Body of pancreas (tissue), 4 donors: ENCODE measurements at regions not wholly inside any gene's neighbourhood (a gene's known extent, or its start where the extent isn't known, plus 50 kb on each side); places are given as distances from the start of the nearest gene placed in this dataset.

Experiments
- ATAC-seq: fragments of 150-250 bp; one replicate; pipeline ENCODE4 v1.9.1; 2016
- DNase-seq, 4 donors: peaks; one replicate each; pipeline ENCODE4 v3.0.0-alpha.2; 2019
- H3K27ac ChIP-seq, 4 donors: fragments of 200-600 bp; sonication (generic); 1 replicate in 3 of 4; 2 replicates in 1 of 4; pipeline versions ENCODE4 v1.5.1 to v1.6.1; 2016 to 2019; ENCODE audit warnings: mild to moderate bottlenecking in 1 of 4, mixed read lengths in 1 of 4, moderate library complexity in 1 of 4
- H3K27me3 ChIP-seq, 2 donors: fragments of 200-600 bp; sonication (generic); one replicate each; pipeline ENCODE4 v1.6.0; 2016; ENCODE audit warnings: mild to moderate bottlenecking in 1 of 2
- H3K36me3 ChIP-seq, 2 donors: fragments of 200-600 bp; sonication (generic); replicated peaks in 1 of 2; 2 replicates each; pipeline ENCODE4 v1.5.1; 2016; ENCODE audit warnings: low read depth in 2 of 2; ENCODE audit not compliant: insufficient read depth in 1 of 2
- H3K4me1 ChIP-seq: fragments of 200-600 bp; sonication (generic); one replicate; pipeline ENCODE4 v1.6.0; 2016
- H3K4me3 ChIP-seq, 2 donors: fragments of 200-600 bp; sonication (generic); 1 replicate in 1 of 2; 2 replicates in 1 of 2; pipeline ENCODE4 v1.5.1; 2016 to 2019
- H3K9me3 ChIP-seq, 3 donors: fragments of 200-600 bp; sonication (generic); 1 replicate in 2 of 3; 2 replicates in 1 of 3; pipeline ENCODE4 v1.5.1; 2016
- POLR2A ChIP-seq, 3 donors: fragments of 450-650 bp; IDR thresholded peaks; one replicate each; pipeline ENCODE4 v1.6.1; 2016; ENCODE audit warnings: antibody characterized with exemption in 3 of 3, mild to moderate bottlenecking in 2 of 3
- WGBS, 2 donors: methylation state at CpG; one replicate each; pipeline ENCODE4 v1.1.5; 2017; 5-methylcytosine and 5-hydroxymethylcytosine counted together
- intact Hi-C: fragments of 100-400 bp; cut with DNase I; formaldehyde crosslinking; loops from one replicate; pipeline ENCODE4 v1.15.1; 2023
- TF ChIP-seq, protein P1 (sequence below), 7 experiments: fragments of 450-650 bp in 4 of 7; fragments of 200-600 bp in 3 of 7; sonication (generic) in 3 of 7; IDR thresholded peaks; one replicate each; pipeline ENCODE4 v1.5.1; 2016 to 2019; ENCODE audit warnings: antibody characterized with exemption in 7 of 7

DNA sequence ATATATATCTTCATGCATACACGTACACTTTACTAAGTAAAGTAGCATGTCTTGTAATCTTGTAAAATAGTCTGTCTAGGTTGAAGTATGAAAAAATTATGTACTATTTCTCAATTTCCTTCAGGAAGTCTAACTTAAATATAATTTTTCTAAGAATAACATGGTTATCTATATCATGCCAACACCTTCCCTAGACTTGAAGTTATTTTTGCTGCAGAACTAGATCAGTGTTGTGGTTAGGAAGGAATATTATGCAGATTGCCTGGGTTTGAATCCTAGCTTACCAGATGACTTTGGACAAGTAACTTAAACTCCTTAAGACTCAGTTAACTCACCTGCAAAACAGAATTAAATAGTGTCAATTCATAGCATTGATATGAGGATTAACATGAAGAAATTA lies 142.2 kb upstream of the SEMA3A start:
- Histone ChIP-seq H3K4me3 (no peak overlapping the region), H3K4me1 (no peaks in the 10 kb centered on the region), H3K27ac (no peak overlapping the region), H3K27me3 (no peaks in the 10 kb centered on the region), H3K9me3 (no peaks in the 10 kb centered on the region), H3K36me3 (no peaks in the 10 kb centered on the region)
- intact Hi-C loops: no loop called here
- 79 to 83% methylated on average over 1 of the region's 1 CpG for whole genome bisulfite sequencing, 2 donors
- ATAC-seq: no peak
- no peak for TF ChIP-seq POLR2A (IDR thresholded peaks at IDR 0.05)
- TF ChIP-seq, protein P1, sequence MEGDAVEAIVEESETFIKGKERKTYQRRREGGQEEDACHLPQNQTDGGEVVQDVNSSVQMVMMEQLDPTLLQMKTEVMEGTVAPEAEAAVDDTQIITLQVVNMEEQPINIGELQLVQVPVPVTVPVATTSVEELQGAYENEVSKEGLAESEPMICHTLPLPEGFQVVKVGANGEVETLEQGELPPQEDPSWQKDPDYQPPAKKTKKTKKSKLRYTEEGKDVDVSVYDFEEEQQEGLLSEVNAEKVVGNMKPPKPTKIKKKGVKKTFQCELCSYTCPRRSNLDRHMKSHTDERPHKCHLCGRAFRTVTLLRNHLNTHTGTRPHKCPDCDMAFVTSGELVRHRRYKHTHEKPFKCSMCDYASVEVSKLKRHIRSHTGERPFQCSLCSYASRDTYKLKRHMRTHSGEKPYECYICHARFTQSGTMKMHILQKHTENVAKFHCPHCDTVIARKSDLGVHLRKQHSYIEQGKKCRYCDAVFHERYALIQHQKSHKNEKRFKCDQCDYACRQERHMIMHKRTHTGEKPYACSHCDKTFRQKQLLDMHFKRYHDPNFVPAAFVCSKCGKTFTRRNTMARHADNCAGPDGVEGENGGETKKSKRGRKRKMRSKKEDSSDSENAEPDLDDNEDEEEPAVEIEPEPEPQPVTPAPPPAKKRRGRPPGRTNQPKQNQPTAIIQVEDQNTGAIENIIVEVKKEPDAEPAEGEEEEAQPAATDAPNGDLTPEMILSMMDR (IDR thresholded peaks at IDR 0.05): no peak
- no peak for DNase-seq

DNA sequence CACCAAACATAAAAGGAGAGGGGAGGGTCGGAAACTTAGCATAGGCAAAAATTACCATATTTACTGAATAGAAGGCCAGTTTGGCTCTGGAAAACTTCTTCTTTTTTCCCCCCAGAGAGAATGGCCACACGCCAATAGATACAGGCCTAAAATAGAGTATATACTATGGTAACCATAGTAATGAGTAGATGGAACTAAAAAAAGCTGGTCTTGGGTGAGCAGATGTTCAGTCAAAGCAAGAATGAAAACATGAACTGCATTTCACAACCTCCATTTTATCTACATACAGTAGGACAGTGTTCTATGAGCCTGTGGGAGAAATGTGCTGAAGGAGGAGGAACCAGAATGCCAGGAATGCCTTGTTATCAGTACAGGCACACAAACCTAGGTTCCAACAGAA lies 141.7 kb upstream of the SEMA3A start:
- WGBS, 2 donors: 47 to 62% methylated on average over 2 of the region's 2 CpGs
- ATAC-seq: no peak
- Histone ChIP-seq H3K27me3 (no peaks in the 10 kb centered on the region), H3K9me3 (no peaks in the 10 kb centered on the region), H3K4me1 (no peaks in the 10 kb centered on the region), H3K4me3 (no peak overlapping the region), H3K36me3 (no peaks in the 10 kb centered on the region), H3K27ac (no peak overlapping the region)
- DNase-seq: no peak
- TF ChIP-seq, protein P1 (IDR thresholded peaks at IDR 0.05): no peak
- no peak for TF ChIP-seq POLR2A (IDR thresholded peaks at IDR 0.05)
- intact Hi-C loops: no loop called here

DNA sequence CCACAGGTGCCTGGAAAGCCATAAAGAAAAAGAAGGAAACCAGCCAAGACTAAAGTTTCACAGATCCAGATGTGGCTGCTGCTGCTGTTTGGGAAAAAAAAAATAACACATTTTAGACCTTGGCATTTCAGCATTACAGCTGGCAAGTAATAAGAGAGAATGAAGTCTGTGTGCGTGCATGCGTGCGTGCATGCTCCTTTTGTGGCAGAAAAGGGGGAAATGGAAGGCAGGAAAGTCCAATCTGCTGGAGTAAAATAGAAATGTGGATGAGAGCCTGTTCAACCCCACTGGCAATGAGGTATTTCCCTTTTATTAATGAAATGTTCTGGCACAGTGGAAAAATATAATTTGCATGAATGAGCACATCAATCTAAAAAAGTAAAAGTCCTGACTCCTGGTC lies 137.0 kb upstream of the SEMA3A start:
- TF ChIP-seq, protein P1 (IDR thresholded peaks at IDR 0.05): no peak
- no peak for TF ChIP-seq POLR2A (IDR thresholded peaks at IDR 0.05)
- no peaks in the 10 kb centered on the region for H3K9me3 ChIP-seq
- WGBS, 2 donors: 89 to 93% methylated on average over 3 of the region's 3 CpGs
- ATAC-seq: no peak
- no peaks in the 10 kb centered on the region for H3K4me1 ChIP-seq
- no peaks in the 10 kb centered on the region for H3K27me3 ChIP-seq
- H3K4me3 ChIP-seq: no peak overlapping the region
- intact Hi-C loops: no loop called here
- H3K27ac ChIP-seq: no peak overlapping the region
- no peaks in the 10 kb centered on the region for H3K36me3 ChIP-seq
- no peak for DNase-seq

DNA sequence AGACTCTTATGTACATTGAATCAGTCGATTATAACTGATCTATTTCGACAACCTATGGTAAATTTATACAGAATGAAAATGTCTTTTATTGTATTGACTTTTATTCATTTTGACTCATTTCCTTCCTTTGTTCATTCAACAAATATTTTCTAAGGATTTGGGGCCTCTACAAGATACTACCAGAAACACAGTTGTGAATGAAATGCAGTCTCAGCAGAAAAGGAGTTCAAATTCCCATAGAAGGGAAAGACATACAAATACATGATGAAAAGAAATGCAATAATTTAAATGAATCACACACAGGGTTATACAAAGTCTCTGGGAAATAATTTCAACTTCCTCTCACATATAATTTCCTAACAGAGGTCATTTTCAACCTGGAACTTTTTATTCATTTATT lies 134.0 kb upstream of the SEMA3A start:
- ATAC-seq: no peak

DNA sequence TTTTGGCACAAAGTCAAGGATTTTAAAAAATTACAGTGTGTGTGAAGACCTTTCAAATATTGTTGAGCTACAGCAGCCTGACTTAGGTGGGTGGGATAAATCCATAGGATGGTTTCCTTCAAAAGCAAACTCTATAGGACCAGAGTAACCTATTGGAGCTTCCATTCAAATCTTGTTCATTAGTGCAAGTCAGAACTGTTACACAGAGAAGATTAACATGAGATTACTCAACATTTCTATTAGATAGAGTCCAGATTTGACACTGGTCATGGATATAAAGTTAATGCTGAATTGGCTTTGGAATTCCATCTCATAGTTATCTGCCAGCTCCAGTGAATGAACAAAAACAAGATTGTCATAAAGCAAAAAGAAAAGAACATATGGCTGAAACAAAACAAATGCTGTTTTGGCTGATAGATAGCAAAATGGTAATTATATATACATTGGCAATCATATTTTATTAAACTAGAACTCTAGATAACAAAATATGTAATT lies 129.6 kb upstream of the SEMA3A start:
- intact Hi-C loops: no loop called here
- Histone ChIP-seq H3K27ac (no peak overlapping the region), H3K27me3 (no peaks in the 10 kb centered on the region), H3K4me1 (no peaks in the 10 kb centered on the region), H3K36me3 (no peaks in the 10 kb centered on the region), H3K4me3 (no peak overlapping the region), H3K9me3 (no peaks in the 10 kb centered on the region)
- TF ChIP-seq, protein P1 (IDR thresholded peaks at IDR 0.05): no peak
- TF ChIP-seq POLR2A (IDR thresholded peaks at IDR 0.05): no peak
- no peak for DNase-seq
- ATAC-seq: no peak

More for the DNA sequence above, 134.0 kb upstream of the SEMA3A start:
- no peak for DNase-seq
- no peaks in the 10 kb centered on the region for H3K27me3 ChIP-seq
- no peaks in the 10 kb centered on the region for H3K36me3 ChIP-seq
- H3K27ac ChIP-seq: no peak overlapping the region
- intact Hi-C loops: no loop called here
- WGBS, 2 donors: 63 to 81% methylated on average over 2 of the region's 2 CpGs
- H3K4me1 ChIP-seq: no peaks in the 10 kb centered on the region
- TF ChIP-seq, protein P1 (IDR thresholded peaks at IDR 0.05): no peak
- TF ChIP-seq POLR2A (IDR thresholded peaks at IDR 0.05): no peak
- H3K9me3 ChIP-seq: no peaks in the 10 kb centered on the region
- no peak overlapping the region for H3K4me3 ChIP-seq
